Globus pallidus (tissue), 1 donor: ENCODE measurements at regions not wholly inside any gene's neighbourhood (a gene's known extent, or its start where the extent isn't known, plus 50 kb on each side); places are given as distances from the start of the nearest gene placed in this dataset.

Source experiments
- DNase-seq: peaks from one replicate; pipeline ENCODE4 v3.0.0-alpha.2; 2015; ENCODE audit warnings: low spot score

DNA sequence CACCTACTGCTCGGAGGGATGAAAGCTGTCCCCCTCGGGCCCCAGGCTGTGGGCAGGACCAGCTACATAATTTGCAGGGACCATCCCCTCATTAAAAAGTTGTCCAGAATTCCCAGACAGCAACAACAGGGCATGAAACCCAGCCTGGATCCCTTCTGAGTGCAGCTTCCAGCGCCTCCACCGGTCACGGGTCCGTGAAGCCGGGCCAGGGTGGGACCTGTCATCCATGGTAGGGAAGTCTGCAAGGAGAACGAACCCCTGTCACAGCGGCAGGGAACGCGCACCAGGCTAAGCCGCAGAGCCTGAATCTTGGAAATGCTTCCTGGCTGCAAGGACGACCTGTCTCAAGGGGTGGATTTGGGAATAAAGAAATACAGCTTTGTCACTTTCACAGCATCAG, 214.2 kb downstream of the RBFOX3 start:
- no peak for DNase-seq

DNA sequence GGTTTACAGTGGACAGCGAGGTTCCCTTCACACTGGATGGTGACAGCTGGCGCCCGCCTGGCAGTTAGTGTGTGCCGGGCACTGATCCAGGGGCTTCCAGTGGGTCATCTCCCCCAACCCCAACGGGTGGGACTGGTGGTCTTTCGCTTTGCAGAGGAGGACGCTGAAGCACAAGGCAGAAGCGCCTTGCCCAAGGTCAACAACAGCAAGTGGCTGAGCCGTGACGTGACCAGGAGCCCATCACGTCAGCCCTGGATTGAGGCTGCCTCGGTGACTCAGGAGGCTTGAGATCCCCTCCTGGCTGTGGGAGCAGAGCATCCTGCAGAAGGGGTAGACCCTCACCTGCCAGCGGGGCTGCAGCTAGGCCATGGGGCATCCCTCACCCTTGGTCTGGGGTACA, 215.3 kb downstream of the RBFOX3 start:
- no peak for DNase-seq

DNA sequence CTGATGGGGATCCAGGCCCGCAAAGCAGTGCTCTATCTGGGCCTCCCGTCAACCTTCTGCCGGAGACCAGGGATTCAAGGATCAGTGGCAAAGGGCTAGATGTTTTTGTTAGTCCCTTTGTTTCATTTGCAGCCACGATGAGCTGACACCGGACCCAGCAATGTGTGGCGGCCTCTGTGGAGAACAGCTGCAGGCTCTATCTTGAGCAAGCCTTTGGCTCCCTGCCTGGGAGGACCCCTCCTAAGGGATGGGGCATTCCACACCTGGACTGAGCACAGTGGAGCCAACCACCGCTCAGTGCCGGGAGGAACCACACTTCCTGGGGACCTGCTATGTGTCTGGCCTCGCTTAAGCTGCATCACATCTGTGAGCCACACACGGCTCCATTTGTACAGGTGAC, 215.8 kb downstream of the RBFOX3 start:
- no peak for DNase-seq

DNA sequence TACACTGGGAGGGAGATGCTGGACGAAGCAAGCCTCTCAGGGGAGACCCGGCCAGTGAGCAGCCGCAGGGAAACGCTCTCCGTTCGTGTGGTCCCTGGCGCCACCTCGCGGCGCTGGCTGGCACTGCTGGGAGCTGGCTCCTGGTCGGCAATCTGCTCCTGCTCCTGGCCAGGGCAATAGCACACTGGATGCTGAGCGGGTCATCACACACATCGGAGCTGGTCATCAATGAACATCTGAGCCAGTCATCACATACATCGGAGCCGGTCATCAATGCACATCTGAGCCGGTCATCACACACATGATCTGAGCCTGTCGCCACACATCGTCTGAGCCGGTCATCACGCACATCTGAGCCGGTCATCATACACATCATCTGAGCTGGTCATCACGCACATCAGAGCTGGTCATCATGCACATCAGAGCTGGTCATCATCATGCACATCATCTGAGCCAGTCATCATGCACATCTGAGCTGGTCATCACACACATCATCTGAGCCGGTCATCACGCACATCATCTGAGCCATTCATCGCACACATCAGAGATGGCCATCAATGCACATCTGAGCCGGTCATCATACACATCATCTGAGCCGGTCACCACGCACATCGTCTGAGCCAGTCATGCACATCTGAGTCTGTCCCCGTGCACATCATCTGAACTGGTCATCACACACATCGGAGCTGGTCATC, 217.3 kb downstream of the RBFOX3 start:
- DNase-seq, result peak; percentile 54

DNA sequence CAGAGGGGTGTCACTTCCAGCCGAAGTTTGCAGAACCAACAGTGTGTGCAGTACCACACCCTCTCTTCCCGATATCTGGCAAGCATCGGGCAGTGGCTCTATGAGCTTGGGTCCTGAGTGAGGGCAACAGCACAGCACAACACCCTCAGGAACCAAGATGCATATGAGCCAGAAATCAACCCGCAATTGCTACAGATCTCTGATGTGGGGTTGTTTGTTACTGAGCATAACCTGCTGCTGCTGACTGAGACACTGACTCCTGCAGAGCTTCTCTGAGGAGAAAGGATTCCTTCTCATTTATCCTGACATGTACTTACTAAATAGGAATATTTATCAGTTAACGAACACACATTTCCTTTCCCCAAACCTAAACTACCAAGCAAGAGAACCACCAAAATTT, 218.3 kb downstream of the RBFOX3 start:
- DNase-seq, result no peak

DNA sequence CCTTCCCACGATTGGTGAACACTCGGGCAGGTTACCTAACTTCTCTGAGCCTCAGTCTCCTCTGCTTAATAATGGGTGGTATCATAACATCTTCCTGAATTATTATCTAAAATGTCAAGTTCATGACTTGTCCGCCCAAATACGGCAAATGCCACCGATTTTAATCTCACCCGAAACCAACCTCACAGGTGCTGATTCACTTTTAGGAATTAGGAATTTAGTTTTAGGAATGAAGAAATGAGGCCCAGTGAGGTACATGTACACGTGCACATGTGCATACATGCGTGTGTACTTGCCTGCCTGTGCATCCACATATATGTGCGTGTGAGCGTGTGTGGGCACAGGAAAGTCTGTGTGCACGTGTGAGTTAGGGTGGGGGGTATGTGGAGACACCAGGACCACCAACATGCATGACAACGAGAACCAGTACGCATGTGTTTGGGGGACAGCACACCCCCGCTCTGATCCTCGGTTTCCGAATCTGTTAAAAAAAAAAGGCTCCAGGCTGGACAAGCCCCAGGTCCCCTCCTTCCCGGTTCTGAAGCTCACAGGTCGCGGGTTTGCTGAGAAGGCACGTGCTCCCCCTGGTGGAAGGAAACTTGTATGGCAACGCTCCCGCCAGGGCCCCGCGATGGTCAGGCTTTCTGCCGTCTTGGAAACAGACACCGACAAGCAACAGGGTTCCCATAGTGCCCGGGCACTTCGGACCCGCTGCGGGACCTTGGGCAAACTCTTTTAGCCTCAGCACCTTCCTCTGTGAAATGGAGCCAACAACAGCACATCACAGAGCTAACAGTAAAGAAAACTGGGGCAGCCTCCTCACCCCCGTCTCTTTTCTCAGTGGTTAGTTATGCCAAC, 219.2 kb downstream of the RBFOX3 start:
- DNase-seq, result peak; percentile 47

DNA sequence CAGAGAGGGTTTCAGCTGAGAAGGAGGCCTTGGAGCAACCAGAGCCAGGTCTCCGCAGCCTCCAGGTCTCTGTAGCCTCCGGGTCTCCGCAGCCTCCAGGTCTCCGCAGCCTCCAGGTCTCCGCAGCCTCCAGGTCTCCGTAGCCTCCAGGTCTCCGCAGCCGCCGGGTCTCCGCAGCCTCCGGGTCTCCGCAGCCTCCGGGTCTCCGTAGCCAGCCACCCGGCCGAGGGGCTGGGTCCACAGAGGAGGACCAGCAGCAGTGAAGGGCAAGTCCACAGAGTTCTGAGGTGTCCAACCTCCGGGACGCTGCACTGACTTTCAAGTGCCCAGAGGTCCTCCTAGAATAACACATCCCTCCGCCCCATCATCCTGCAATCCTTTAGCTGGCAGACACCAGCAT, 221.0 kb downstream of the RBFOX3 start:
- DNase-seq, result no peak

DNA sequence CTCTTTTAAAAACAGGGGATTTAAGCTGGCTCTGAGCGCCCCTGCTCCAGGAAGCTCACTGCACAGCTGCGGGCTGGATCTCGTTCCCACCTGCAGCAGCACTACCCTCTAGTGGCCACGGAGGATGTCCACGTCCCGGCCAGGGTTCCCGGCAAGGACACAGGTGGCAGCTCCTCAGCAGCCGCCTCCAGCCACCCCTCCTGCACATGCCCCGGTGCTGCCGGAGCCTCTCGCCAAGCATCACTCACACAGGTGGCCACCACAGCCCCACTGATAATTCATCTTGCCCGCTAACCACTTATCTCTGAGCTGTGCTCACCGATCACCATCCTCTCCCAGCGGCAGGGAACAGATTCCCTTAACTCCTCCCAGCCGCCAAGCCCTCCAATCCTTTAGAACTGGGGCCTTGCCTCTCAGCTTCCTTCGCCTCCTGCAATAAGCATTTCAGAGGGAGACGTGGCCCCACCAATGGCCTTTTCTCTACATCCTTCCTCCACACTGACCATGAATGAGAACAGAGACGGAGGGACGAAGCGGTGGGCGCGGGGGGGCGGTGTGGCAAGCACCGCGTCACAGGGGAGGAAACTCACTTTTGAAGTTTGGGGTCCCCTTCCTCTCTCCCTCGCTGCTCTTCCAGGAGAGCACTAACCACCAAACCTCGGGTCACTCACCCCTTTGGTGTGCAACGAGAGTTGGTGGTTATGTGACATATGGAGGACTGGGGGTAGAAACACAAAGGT, 222.1 kb downstream of the RBFOX3 start:
- no peak for DNase-seq

DNA sequence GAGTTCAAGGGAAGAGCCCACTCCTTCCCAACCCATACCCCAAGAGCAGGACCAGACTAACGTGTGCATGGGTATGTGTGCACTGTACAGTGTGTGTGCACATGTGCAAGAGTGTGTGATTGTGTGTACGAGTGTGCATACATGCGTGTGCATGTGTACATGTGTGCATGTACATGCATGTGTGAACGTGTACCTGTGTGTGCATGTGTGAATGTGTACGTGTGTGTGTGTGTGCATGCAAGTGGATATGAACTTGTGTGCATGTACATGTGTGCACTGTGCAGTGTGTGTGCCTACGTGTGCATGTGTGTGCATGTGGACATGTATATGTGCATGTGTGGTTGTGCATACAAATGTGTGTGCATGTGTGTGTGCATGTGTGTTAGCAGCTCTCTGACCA, 223.1 kb downstream of the RBFOX3 start:
- DNase-seq, result no peak

DNA sequence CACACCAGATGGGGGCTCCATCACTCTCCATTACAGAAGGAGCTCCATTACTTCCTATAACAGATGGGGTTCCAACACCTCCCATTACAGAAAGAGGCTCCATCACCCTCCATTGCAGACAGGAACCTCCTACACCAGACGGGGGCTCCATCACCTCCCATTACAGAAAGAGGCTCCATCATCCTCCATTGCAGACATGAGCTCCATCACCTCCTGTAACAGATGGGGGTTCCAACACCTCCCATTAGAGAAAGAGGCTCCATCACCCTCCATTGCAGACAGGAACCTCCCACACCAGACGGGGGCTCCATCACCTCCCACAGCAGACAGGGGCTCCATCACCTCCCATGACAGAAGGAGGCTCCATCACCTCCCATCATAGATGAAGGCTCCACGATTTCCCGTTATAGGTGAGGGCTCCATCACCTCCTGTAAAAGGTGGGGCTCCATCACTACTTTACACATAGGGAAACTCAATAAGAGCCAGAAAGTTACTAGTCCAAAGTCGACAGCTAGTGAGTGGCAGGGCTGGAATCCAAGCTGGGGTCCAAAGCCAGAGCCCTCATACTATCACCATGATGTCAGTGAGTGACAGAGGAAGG, 224.8 kb downstream of the RBFOX3 start:
- no peak for DNase-seq

DNA sequence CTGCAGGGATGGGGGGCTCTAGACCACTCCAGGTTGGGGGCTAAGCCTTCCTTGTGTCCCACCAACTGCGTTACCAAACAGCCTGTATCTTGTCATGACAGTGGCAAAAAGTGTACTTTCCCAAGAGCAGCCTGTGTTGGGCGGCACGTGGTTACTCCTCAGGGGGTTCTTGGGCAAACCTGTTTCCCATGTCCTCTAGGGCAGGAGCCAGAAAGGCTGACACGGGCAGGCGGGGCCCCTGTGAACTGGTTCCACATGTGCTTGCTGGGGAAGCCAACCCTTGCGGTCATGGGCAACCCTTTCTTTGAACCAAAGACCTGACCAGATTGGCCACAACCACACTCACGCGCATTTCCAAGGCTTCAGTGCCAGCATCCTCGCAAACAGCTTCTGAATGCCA, 228.5 kb downstream of the RBFOX3 start:
- no peak for DNase-seq

DNA sequence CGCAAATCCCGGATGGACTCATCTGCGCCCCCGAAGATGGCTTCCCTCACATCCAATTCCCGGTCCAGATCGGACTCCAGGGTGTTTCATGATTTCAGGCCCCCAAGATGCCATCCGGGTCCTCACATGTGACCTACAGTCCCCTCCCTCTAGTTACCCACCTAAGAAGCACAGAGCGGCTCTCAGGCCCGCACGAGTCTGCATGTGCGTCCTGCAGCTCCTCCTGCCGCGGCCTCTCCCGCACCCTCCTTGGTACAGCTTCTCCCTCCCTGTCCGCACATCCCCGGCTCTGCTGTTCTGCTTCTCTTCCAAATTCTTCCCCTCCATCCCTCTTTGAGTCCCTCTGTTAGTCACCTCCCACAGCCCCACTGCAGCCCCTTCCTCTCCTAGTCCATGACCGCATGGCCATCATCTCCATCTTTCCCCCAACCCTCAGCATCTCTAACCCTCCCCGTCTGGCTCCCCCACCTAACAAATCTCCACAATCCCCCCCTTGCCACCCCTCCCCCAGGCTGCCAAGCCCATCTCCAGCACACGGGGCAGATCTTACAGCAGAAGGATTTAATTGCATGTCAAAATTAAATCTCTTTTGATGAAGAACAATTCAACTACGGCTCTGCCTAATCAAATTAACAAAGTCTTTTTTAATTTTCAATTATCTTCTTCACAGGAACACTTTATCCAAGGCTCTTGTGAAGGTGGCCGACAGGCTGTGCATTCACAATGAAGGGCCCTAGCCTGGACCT, 231.0 kb downstream of the RBFOX3 start:
- no peak for DNase-seq

DNA sequence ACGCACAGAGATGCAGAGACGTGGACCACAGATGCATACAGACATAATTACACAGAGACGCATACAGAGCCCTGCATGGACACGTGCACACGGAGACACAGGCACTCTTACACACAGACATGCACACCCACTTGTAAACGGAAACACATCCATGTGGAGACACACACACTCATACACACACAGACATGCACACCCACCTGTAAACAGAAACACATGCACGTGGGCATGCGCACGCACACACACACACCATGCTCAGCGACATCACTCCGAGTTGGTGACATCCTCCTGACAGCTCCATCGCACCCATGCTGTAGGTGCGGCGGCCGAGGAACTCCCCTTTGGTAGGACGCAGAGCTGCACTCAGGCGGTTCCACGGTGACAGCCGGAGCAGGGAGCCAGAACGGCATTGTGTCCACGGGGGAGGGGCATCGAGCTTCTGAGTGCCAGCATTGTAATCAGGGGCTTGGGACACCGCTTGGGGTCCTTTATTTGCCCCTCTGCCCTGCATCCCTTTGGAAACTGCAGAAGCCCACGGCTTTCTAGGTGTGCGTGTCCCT, 233.5 kb downstream of the RBFOX3 start:
- no peak for DNase-seq

DNA sequence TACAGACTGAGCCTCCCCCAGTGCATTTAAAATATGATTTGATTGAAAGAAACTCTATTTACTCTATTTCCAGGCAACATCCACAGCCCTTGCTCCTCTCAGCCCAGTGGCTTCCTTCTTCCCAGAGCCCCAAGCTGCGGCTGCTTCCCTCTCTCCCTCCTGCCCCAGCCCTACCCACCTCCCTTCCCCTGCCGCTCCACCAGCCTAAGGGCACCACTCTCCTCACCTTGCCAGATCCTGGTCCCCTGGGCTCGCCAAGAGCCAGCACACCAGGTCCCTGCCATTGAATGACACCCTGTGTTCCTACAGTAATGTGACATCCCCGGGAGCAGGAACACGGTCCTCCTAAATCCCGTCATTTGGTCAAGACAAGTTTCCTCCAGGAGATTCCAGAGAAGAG, 236.0 kb downstream of the RBFOX3 start:
- DNase-seq, result no peak

DNA sequence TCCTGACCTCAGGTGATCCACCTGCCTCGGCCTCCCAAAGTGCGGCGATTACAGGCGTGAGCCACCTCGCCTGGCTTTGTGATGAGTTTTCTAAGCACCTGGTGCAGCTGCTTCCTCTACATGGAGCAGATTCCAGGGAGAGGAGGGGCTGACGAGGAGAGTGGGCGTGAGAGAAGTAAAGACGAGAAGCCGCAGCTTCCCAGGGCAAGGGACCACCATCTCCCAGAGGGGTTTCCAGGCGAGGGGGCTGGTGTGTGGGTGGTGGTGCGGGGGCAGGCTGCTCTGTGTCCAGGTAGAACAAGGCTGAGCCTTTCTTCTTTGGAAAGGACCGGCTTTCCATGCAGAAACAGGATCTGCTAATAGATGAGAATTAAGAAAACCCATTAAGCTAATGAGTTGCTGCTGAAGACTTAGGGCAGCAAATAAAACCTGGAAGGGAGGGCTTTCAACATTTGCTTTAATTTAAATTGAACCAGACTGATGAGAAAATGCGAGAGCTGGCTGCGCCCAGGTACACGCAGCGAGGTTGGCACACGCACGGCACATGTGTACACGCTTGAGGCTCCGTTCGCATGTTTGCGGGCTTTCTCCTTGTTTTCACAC, 236.7 kb downstream of the RBFOX3 start:
- DNase-seq, result no peak

DNA sequence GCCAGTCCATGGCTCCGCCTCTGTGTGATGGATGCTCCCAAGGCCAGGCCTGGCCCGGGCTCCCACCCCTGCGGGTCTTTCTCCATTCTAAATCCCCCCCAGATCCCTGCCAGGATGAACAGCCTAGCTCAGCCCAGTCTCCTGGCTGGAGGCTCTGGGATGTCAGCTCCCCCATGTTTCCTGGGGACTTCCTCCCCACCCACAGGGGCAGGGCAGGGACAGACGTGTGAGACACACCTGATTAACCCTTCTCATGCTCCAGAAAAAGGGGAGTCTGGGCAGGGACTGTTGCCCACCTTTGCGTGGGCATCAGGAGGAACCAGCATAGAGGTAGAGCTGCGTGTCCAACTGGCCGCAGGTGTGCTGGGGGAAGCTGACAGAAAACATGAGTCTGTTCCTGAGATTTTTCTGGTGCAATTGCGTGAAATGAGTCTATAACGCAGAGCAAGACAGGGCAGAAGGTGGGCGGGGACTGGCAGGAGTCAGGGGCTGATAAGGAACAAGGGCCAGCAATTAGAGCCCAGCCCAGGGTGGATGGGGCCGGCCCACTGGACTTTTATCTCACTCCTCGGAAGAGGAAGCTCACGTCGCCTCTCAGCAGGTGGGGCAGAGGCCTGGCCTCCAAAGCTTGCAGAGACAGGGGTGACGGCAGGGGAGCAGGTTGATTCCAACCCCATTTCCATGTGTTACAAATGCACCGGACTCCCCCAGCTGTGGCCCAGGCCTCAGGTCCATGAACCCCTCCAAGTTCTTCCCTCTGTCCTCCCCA, 238.2 kb downstream of the RBFOX3 start:
- DNase-seq, result no peak

DNA sequence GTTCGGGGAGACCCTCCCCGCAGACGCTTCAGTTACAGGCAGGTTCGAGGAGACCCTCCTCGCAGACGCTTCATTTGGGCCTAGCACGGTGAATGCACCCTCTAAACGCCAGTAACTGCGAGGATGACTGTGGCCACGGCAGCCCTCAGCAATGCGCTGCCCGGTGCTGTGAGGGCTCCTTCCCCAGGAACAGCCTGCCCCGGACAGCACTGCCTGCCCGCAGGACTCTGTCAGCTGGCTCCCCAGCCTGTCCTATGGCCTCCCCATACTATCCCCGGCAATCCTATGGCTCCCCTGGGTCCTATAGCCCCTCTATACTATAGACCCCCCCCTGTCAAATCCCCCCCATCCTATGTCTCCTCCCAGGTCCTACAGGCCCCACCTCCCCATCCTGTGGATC, 238.9 kb downstream of the RBFOX3 start:
- no peak for DNase-seq

DNA sequence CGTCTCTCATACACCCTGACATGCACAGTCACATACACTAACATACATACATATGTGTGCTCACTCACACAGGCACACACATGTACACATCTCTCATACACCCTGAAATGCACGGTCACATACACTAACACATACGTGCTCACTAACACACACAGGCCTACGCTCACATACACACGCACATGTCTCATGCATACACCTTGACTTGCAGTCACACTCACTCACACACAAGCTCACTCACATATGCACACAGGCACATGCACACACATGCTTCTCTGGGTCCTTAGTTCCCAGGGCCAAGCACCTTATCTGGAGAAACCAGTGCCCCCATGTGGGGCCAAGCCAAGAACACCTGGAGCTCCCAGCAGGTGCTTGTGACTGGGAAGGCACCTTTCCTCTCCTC, 240.3 kb downstream of the RBFOX3 start:
- no peak for DNase-seq

DNA sequence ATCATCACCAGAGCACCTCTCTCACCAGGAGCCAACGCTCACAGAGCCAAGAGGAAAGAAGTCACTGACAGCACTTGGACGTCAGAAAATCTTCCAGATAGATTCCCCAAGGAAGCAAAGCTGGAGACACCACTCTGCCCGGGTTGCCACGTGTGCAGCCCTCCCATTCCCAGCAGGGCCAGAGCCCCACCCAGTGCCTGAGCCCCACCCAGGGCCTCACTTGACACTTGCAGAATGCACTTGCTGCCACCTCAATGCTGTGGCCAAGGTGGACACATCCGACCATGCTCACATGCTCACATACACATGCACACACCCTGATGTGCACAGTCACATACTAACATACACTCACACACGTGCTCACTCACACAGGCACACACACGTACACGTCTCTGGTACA, 240.7 kb downstream of the RBFOX3 start:
- DNase-seq, result no peak

DNA sequence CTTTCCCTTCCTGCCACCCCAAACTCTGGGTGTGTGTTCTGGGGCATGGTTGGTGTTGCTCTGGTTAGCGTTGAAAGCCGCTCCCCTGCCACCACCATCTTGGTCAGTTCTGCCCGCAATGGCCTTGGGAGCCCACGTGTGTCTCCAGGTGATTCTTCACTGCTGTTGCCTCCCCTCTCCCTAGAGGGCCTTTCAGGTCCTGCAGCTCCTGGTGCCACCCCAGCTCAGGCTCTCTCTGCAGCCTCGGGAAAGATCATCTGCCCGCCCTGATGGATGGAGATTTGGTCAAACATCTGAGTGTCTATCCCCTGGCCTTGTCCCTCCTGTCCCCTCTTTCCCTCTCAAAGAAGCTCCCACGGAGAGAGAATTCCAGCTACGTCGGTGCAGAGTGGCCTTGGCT, 241.3 kb downstream of the RBFOX3 start:
- DNase-seq, result no peak
